HS-5 (cell line): ENCODE measurements at regions not wholly inside any gene's neighbourhood (a gene's known extent, or its start where the extent isn't known, plus 50 kb on each side); places are given as distances from the start of the nearest gene placed in this dataset.
A peak's percentile ranks its signal among the peaks of the same experiment; 100 is the strongest.

Experiments used
- DNase-seq: peaks from one replicate; pipeline ENCODE4 v3.0.0-alpha.2; 2012; ENCODE audit warnings: low read depth

- no peak for DNase-seq
Measured at GRCh38 chr5:124419531-124419930, 326.9 kb downstream of the ZNF608 start.

GRCh38 chr5:124418390-124418789 lies 328.0 kb downstream of the ZNF608 start:
- DNase-seq = no peak

- no peak for DNase-seq
Measured at GRCh38 chr5:124417196-124417595, 329.2 kb downstream of the ZNF608 start.

GRCh38 chr5:124416627-124417026 lies 329.8 kb downstream of the ZNF608 start:
- no peak for DNase-seq

GRCh38 chr5:124414973-124415372 lies 331.5 kb downstream of the ZNF608 start:
- no peak for DNase-seq

- no peak for DNase-seq
Measured at GRCh38 chr5:124410539-124411488, 335.6 kb downstream of the ZNF608 start.

- no peak for DNase-seq
Measured at GRCh38 chr5:124408738-124409453, 337.5 kb downstream of the ZNF608 start.

GRCh38 chr5:124404796-124405195 lies 341.6 kb downstream of the ZNF608 start:
- no peak for DNase-seq

- no peak for DNase-seq
Measured at GRCh38 chr5:124403281-124403680, 343.2 kb downstream of the ZNF608 start.

- DNase-seq = no peak
Measured at GRCh38 chr5:124402144-124402581, 344.3 kb downstream of the ZNF608 start.

- no peak for DNase-seq
Measured at GRCh38 chr5:124401476-124402143, 344.8 kb downstream of the ZNF608 start.

GRCh38 chr5:124399426-124399961 lies 346.9 kb downstream of the ZNF608 start:
- no peak for DNase-seq

GRCh38 chr5:124398460-124398859 lies 348.0 kb downstream of the ZNF608 start:
- peak; percentile 28 for DNase-seq

- no peak for DNase-seq
Measured at GRCh38 chr5:124397317-124397716, 349.1 kb downstream of the ZNF608 start.

GRCh38 chr5:124395926-124396325 lies 350.5 kb downstream of the ZNF608 start:
- no peak for DNase-seq

GRCh38 chr5:124395287-124395686 lies 351.2 kb downstream of the ZNF608 start:
- no peak for DNase-seq

- DNase-seq = no peak
Measured at GRCh38 chr5:124394700-124395245, 351.7 kb downstream of the ZNF608 start.

GRCh38 chr5:124393584-124394379 lies 352.7 kb downstream of the ZNF608 start:
- DNase-seq = no peak

- DNase-seq = no peak
Measured at GRCh38 chr5:124383693-124384092, 362.7 kb downstream of the ZNF608 start.

GRCh38 chr5:124377386-124377785 lies 369.1 kb downstream of the ZNF608 start:
- no peak for DNase-seq

- no peak for DNase-seq
Measured at GRCh38 chr5:124373883-124374282, 372.6 kb downstream of the ZNF608 start.
